NCI-H1436 (cell line): ENCODE measurements at regions not wholly inside any gene's neighbourhood (a gene's known extent, or its start where the extent isn't known, plus 50 kb on each side); places are given as distances from the start of the nearest gene placed in this dataset.
"Not testable (repeated sequence)": the region's sequence is repeated elsewhere in the genome, so short reads cannot be mapped to it uniquely, and the experiment has no call there.

Source experiments
- DNase-seq: peaks from one replicate; lab custom pipeline; 2025; lab: John Stamatoyannopoulos, UW

DNA sequence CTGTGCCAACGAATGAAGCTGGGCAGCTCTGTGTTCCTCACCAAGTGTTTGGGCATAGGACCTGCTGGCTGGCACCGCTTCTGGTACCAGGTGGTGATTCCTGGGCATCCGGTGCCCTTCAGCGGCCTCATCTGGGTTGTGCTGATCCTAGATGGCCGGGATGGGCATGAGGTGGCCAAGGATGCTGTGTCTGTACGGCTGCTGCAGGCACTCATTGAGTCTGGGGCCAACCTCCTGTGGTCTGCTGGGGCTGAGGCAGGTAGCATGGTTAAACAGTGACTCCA lies 96.1 kb upstream of the PLEKHM1 start:
- not testable (repeated sequence) for DNase-seq

- not testable (repeated sequence) for DNase-seq
Measured at GRCh38 chr17:45592433-45592923, 102.0 kb upstream of the PLEKHM1 start.

DNA sequence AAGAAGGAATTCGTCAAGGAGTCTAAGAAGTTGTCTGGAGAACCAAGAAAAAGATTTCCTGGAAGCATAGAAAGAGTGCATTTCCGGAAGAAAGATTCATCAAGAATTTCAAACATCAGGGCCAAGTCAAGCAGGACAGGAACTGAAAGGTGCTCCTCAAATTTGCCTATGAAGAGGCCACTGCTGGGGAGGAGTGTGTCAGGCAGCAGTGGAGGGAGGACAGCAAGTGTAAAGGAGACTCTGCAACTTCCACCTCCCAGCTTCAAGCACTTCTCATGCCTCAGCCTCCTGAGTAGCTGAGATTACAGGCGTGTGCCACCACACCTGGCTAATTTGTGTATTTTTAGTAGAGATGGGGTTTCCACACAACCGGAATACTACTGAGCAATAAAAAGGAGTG lies 105.8 kb upstream of the PLEKHM1 start:
- DNase-seq: not testable (repeated sequence)

DNA sequence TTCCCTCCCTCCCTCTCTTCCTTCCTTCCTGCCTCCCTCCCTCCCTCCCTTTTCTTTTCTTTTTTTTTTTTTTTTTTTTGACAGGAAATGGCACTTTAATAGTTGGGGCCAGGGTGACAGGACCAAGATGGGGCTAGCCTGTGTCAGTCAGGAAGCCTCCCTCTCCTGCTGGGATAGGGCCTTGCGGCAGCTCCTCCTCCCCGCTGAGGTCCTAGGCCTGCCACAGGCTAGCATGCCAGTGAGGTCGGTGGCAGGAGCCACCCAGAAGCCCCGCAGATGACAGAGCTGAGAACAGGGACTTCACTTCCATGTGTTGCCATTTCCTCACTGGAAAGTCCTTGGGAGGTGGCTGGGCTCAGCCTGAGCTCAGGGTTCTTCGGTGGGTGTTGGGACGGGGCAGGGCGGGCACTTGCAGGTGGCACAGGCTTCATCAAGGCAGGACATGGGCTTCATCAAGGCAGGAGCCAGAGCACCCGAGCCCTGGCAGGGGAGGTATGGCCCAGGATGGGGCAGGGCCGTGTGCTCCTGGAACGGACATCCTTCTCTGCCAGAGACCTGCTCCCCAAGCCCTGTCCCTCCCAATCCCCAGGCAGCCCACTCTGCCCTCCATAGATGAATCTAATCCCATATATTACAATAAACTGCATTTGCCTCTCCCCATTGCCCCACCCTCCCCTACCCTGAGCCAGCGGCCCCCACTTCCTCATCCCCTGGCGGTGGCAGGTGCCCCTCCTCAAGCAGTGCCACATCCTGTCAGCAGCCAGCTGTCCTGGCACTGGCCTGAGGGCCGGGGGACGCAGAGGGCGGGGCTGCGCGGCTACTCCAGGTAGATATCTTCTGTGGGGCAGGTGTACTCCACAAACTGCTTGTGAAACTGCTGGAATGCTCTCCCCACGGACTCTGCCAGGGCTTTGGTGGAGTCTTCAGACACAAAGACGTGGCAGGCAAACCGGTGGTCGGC lies 109.8 kb upstream of the PLEKHM1 start:
- not testable (repeated sequence) for DNase-seq

DNA sequence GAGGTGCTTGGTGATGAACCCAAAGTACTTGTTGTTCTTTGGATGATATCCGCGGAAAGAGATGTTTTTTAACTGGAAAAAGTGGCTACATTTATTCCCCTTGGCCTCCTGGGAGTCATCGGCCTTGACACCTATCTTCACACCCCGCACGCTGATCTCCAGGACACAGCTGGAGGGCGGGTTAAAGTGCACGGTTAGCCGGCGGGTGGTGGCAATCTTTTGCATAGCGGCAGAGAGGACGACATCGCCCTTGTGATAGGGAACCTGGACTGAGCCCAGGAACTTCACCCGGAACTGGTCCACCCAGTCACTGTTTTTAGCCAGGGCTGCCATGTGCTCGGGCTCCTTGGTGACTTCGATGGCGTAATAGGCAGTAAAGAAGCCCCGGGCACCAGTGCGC lies 110.5 kb upstream of the PLEKHM1 start:
- not testable (repeated sequence) for DNase-seq

- DNase-seq: not testable (repeated sequence)
Measured at GRCh38 chr17:45601605-45602539, 111.4 kb upstream of the PLEKHM1 start.

GRCh38 chr17:45605751-45606150 lies 115.2 kb upstream of the PLEKHM1 start:
- DNase-seq: not testable (repeated sequence)

DNA sequence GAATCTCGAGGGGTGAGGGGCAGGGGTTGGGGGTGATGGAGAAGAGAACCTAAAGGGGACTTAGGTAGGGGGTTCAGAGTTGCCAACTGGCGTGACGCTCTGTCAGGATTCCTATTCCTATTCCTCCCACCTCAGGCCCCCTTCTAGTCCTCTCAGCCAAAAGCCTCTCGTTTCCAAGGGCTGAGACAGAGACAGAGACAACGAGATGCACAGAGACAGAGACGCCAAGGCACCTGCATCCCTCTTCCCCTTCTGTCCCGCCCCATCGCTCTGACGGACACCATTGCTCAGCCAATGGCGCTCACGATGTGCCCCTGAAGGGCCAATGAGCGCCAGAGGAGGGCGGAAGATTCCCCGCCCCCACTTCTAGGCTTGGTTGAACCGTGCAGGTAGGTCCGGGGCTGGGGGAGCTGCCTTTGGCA lies 129.5 kb upstream of the PLEKHM1 start:
- not testable (repeated sequence) for DNase-seq

- not testable (repeated sequence) for DNase-seq
Measured at GRCh38 chr17:45620468-45620867, 129.9 kb upstream of the PLEKHM1 start.

DNA sequence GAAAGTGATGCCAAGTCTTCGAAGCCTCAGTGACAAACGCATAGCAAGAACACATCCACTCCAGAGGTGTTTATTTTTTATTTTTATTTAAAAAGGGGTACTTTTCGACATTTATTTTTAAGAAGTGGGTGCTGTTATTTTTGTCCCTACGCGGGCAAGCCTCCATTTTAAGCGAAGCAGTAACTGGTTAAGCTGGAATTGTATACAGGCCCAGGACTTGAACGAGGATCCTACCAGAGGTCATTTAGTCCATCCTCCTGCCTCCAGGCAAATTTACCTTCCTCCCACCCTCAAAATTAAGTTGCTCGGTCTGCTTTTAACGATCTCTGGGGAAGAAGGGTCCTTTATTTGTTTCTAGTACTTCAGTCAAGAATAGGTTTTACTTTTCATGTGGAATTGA lies 130.6 kb upstream of the PLEKHM1 start:
- DNase-seq: not testable (repeated sequence)

GRCh38 chr17:45622295-45622694 lies 131.8 kb upstream of the PLEKHM1 start:
- DNase-seq: not testable (repeated sequence)

- no peak for DNase-seq
Measured at GRCh38 chr17:45628019-45628418, 137.5 kb upstream of the PLEKHM1 start.

DNA sequence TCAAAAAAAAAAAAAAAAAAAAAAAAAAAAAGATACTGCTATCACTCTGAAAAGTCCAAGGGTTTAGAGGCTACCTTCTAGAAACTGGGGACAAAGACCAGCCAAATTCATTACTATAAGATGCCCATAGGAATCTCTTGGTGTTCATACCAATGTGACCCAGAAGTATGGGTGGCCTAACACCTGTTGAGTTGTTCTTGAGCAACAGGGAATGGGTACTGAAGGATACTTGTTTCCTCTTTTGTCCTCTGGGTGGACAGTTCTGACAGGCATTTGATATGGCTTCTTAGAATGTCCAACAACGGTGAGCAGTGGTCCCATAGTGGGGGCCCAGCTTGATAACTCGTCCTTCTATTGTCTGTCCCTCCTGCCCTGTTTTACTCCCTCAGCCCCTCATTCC lies 141.4 kb upstream of the PLEKHM1 start:
- DNase-seq: no peak

GRCh38 chr17:45639297-45639849 lies 144.7 kb upstream of the CRHR1 start:
- DNase-seq: no peak

- no peak for DNase-seq
Measured at GRCh38 chr17:45640141-45640850, 143.8 kb upstream of the CRHR1 start.

DNA sequence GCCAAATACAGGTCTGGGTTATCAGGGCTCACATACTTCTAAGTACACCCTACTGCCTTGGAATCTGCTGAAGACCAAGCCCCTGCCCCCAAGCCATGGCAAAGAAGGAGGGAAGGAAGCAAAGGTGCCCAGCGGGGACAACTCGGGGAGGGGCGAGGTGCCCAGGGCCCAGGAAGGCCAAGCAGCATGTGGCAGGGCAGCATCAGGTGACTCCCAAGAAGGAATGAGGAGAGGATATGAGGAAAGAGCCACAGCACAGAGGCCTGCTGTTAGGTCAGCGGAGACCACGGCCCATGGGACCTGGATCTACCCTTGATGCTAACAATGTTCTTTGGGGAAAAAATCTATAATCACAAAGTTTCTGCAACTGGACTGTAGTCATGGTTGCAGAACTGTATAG lies 142.6 kb upstream of the CRHR1 start:
- no peak for DNase-seq

DNA sequence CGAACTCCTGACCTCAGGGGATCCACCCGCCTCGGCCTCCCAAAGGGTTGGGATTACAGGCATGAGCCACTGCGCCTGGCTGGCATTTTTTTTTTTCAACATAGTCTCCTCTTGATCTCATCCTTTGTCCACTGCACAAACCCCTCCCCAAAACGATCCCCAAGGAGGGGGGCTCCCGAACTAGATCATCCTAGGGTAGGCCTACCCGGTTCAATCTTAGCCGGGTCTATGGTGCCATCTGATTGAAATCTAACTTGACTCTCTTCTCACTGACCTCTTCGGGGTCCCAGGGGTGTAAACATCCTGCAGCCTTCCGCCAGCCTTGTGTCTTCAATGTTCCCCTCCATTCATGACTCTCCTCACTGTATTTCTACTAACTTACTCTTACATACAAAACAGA lies 140.5 kb upstream of the CRHR1 start:
- DNase-seq: no peak

- not testable (repeated sequence) for DNase-seq
Measured at GRCh38 chr17:45644637-45645036, 139.5 kb upstream of the CRHR1 start.

GRCh38 chr17:45645330-45645729 lies 138.8 kb upstream of the CRHR1 start:
- no peak for DNase-seq

DNA sequence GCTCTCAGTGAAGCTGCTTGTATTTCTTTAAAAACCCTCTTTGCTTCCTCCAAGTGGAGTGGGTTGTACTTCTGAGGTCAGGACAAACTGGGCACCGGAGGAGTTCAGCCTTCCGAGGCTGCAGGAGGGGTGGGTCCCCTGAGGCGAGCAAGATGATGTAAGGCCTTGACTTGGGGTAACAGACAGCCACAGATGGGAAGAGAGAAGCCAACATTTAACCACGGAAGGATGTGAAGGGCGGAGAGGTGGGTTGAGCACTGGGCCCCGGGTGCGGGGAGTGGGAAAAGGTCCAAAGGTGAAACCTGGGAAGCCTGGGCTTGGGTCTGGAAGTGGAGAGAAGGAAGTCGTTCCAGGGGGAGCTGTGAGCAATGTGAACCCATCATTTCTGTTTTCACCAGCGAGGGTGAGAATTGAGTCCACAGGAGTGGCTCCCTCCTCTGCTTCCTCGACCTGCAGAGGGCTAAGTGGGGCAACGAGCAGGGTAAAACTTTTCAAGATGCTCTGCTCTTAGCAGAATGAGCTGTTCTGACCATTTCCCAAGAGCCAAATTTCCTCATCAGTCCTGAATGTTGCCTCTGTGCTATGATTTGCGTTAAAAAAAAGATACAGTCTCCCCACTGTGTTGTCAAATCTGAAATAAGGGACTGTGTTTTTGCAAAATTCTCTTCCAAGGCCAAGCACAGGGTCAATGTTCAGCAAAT lies 137.7 kb upstream of the CRHR1 start:
- no peak for DNase-seq

GRCh38 chr17:45648642-45649041 lies 135.5 kb upstream of the CRHR1 start:
- DNase-seq: no peak
